GM19351 (cell line): ENCODE measurements at regions not wholly inside any gene's neighbourhood (a gene's known extent, or its start where the extent isn't known, plus 50 kb on each side); places are given as distances from the start of the nearest gene placed in this dataset.

Experiments
- ATAC-seq: cut with Tn5 transposase; IDR thresholded peaks from one replicate; pipeline ENCODE4 v1.9.1; 2021; ENCODE audit warnings: mild to moderate bottlenecking, moderate library complexity; ENCODE audit not compliant: unreplicated experiment

- no peak for ATAC-seq
Measured at GRCh38 chr10:2982146-2982545, 85.2 kb upstream of the PFKP start.

- ATAC-seq: no peak
Measured at GRCh38 chr10:2981361-2981801, 86.0 kb upstream of the PFKP start.

GRCh38 chr10:2980791-2981360 lies 86.5 kb upstream of the PFKP start:
- ATAC-seq: no peak

GRCh38 chr10:2980116-2980515 lies 87.2 kb upstream of the PFKP start:
- no peak for ATAC-seq

- no peak for ATAC-seq
Measured at GRCh38 chr10:2979306-2979705, 88.0 kb upstream of the PFKP start.

- no peak for ATAC-seq
Measured at GRCh38 chr10:2978574-2979273, 88.6 kb upstream of the PFKP start.

- peak; percentile 80 for ATAC-seq
Measured at GRCh38 chr10:2978111-2978510, 89.2 kb upstream of the PFKP start.

GRCh38 chr10:2974503-2975207 lies 92.7 kb upstream of the PFKP start:
- ATAC-seq: no peak

GRCh38 chr10:2974083-2974482 lies 93.3 kb upstream of the PFKP start:
- no peak for ATAC-seq

GRCh38 chr10:2972810-2973209 lies 94.5 kb upstream of the PFKP start:
- no peak for ATAC-seq

- ATAC-seq: no peak
Measured at GRCh38 chr10:2972216-2972615, 95.1 kb upstream of the PFKP start.

- no peak for ATAC-seq
Measured at GRCh38 chr10:2970190-2970823, 97.0 kb upstream of the PFKP start.

GRCh38 chr10:2968401-2969058 lies 98.8 kb upstream of the PFKP start:
- no peak for ATAC-seq

- no peak for ATAC-seq
Measured at GRCh38 chr10:2966134-2966533, 101.2 kb upstream of the PFKP start.

GRCh38 chr10:2964632-2965296 lies 102.6 kb upstream of the PFKP start:
- ATAC-seq: no peak

GRCh38 chr10:2963889-2964631 lies 103.3 kb upstream of the PFKP start:
- ATAC-seq: no peak

GRCh38 chr10:2962194-2962593 lies 105.2 kb upstream of the PFKP start:
- ATAC-seq: no peak

- no peak for ATAC-seq
Measured at GRCh38 chr10:2958659-2959058, 108.7 kb upstream of the PFKP start.

GRCh38 chr10:2957785-2958184 lies 109.6 kb upstream of the PFKP start:
- no peak for ATAC-seq

GRCh38 chr10:2955064-2955463 lies 112.3 kb upstream of the PFKP start:
- no peak for ATAC-seq
